ENCODE measurements at regions not wholly inside any gene's neighbourhood (a gene's known extent, or its start where the extent isn't known, plus 50 kb on each side); places are given as distances from the start of the nearest gene placed in this dataset.

- no peak for DNase-seq (ENCODE audit: low spot score)
These were observed 302.8 kb downstream of the MATN1 start for GRCh38 chr1:30420519-30421050.

DNA sequence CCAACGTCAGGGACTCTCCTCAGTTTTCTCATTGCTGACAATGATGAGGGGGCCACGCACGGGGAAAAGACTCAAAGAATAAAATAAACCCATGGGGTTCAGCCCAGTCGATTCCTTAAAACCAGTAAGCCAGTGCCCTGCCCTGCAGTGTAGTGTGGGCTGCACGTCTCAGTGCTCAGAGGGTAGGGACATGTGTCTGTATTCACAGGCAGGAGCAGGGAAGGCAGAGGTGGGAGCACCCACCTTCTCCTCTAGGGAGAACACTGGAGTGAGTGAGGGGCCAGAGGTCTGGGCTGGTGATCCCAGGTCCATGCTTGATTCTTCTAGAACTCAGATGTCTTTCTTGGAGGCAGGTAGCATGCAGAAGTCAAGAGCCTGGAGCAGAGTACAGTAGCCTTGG, 303.6 kb downstream of the MATN1 start:
- no peak for DNase-seq (ENCODE audit: low spot score)

DNA sequence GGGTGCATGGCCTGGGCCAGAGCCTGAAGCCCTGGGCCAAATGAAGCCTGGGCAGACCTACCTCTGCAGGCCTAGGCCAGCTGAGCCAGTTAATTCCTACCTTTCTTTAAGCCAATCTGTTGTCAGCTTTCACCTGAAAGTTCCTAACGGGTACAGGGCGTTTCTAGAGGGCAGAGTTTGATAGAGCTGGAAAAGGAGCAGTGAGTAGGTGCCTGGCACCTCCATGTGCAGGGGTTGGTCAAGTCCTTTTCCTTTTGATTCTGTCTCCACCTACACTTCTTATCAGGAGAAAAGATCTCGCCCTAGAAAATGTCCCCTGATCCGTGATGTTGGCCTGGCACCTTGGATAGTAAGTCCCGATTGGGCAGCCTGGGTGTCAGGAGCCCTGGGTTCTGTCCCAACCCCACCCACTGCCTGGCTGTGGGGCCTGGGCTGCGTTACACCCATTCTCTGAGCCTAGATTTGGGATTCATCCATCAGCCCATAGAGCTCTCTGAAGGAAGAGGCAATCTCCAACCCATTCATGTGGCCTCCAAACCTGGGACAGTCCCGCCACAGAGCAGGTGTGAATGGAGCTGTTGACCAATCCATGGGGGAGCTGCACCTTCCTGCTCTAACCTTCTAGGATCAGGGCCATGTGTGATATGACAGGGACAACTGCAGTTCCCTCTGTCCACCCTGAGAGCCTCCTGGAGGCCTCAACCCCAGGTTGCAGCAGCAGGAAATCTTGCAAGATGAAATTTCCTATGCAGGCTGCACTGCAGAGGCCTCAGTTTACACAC, 304.3 kb downstream of the MATN1 start:
- no peak for DNase-seq (ENCODE audit: low spot score)

DNA sequence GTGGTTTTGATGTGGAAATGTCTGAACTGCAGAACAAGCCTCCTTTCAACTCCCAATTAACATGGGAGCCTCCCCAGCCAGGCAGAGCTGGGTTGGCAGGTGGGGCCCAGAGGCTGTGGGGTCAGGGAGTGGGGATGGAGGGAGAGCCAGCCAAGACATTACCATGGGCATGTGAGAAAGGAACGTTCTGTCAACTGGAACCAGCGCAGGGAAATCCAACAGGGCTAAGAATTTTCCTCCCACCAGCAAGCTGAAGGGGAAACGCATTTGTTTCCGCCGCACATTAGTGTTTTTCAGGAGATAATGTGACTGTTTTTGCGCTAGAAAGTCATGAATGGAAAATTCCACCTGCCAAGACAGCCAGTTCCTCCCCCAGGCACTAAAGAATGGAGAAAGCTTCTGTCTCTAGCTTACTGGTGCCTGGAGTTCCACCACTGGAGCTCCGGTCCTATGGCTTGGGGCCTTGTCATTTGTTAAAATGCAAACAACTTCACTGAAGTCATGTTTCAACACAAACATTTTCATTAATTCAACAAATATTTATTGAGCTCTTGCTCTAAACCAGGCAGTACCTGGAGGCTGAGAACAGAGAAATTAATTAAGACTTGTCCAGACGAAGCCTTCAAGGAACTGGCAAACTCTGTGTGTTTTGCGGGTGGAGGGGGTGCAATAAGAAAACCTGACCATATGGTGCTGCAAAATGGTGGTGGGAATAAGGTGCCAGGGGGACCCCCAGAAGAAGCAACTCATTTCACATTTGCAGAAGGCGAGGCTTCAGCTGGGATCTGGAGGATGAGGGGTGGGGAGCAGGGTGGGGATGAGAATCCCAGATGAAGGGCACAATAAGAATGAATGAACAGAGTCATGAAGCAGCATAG, 305.1 kb downstream of the MATN1 start:
- DNase-seq (ENCODE audit: low spot score), result no peak

- no peak for DNase-seq (ENCODE audit: low spot score)
These were observed 305.7 kb downstream of the MATN1 start for GRCh38 chr1:30417701-30418046.

GRCh38 chr1:30417001-30417700, 306.2 kb downstream of the MATN1 start:
- DNase-seq (ENCODE audit: low spot score), result no peak

DNA sequence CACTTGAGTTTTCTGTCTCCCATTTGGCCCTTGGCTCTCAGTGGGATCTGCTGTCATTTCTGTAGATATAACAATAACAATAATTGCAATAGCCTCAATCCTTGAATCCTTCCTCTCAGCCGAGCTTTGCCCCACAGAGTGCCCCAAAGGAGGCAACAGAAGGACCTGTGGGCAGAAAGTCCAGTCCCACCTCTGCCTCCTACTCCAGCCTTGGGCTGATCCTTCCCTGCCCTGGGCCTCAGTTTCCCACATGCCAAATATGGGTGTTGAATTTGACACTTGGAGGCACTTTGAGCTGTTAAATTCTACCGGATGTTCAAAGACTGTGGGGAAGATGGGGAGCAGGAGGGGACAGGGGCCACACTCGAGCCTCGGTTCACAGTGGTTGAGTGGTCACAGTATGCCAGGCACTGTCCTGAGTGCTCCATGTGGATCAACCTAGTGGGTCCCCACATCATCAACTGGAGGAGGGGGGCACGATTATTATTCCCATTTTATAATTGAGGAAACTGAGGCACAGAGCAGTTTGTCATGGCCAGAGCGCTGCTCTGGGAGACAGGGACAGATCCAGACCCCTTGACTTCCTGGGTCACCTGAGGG, 307.1 kb downstream of the MATN1 start:
- DNase-seq (ENCODE audit: low spot score), result no peak

GRCh38 chr1:30415171-30415940, 308.0 kb downstream of the MATN1 start:
- DNase-seq (ENCODE audit: low spot score), result no peak

DNA sequence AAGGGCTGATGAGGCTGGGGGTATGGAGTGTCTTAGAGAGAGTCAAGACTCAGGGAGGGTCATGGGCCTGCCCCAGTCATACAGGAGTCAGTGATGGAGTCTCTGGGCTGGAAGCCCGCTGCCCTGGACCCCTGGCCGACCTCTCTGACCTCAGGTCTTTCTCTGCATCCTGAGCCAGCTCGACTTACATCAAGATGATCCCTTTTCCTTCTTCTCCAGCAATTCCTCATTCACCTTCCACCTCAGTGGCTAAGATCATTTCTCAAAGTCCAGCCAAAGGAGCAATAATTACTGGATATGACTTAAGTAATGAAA, 308.6 kb downstream of the MATN1 start:
- no peak for DNase-seq (ENCODE audit: low spot score)

DNA sequence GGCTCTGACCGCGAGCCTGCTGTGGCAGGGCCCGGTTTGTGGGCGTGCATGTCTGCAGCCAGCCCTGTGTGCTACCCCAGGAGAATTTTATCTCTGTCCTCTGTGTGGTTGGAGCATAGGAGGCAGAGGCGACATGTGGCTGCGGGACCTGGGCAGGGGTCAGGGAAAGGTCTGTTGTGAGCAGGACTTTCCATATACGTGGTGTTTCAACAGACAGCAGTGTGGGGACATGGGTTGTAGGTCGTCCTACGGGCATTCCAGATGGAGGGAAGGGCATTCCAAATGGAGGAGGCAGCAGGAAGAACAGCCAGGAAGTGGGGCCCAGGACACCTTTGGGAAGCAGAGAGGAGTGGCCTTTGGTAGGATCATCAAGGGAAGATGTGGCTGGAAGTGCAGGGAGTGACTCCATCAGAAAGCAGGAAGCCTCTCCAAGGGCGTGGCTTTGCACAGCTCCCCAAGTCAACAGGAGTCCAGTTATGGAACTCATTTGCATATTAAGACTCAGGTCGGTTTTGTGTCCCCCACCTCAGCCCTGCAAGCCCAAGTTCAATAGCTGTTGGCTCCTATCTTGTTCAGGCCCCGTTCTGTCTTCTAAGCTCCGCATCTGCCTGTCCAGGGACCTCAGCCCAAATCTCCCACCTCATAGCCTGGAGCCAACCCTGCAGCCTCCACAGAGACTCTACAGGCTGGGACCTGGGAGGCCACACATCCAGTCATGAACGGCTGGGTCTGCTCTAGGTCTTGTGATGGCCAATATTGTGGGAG, 309.1 kb downstream of the MATN1 start:
- DNase-seq (ENCODE audit: low spot score), result no peak

- no peak for DNase-seq (ENCODE audit: low spot score)
These were observed 309.8 kb downstream of the MATN1 start for GRCh38 chr1:30413606-30414005.

DNA sequence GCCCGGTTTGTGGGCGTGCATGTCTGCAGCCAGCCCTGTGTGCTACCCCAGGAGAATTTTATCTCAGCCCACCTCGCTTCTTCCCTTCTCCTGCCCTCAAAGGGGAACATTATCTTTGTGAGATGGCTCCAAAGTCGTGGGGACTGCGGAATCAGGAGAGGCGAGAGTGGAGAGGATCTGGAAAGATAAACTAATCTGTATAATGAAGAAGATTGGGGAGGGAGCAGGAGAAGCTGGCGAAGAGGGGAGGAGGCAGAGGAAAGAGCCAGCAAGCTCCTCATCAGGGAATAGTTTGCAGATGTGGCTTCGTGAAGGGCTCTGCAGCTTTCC, 310.3 kb downstream of the MATN1 start:
- DNase-seq (ENCODE audit: low spot score), result no peak

DNA sequence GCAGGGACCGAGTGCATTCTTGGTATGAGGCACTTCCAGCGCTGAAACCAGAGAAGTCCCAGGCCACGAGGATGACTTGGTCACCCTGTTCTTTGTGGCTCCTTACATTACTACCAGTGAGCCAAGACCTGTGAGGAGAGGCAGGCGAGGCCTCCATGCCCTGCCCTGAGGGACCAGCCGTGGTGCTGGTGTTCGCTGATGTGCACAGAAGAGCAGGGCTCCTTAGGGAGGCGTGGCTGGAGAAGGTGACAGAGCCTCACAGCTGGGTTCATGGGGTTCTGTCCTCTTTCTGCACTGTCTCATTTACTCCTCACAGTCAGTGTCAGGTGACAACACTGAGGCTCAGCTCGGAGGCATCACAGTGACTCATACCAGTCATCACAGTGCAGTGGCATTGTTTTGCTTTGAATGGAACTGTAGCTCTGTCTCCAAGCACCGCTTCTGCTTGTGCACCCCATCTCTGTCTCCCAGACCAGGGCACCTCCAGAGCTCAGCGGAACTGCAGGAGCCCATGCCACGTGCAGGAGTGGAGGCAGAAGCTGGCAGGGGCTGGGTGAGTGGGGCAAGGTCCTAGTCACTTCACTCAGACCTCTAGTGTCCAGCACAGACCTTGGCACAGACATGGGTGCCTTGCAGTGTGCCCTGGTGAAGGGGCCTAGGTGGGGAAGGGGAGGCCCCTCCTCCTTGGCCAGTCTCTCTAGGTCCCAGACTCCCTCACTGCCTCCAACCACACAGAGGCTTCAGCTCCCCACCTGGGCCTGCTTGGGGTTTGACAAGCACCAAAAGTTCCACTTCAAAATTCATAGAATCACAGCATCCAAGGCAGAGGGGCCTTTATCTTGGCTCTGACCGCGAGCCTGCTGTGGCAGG, 310.9 kb downstream of the MATN1 start:
- no peak for DNase-seq (ENCODE audit: low spot score)

DNA sequence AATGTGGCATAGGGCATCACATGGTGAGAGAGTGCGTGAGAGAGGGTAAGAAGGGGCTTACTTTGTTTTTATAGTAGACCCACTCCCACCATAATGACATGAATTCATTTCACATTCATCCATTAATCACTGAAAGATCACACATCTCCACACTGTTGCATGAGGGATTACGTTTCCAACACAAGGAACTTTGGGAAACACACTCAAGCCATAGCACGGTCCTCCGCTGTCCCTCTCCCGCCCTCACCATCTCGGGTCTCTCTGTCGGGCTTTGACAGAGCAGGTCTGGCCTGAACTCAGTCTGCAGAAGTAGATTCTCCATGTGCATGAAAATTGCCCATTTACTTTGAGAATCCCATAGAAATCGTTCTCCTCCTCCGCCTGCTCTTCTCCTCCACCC, 312.2 kb downstream of the MATN1 start:
- no peak for DNase-seq (ENCODE audit: low spot score)

DNA sequence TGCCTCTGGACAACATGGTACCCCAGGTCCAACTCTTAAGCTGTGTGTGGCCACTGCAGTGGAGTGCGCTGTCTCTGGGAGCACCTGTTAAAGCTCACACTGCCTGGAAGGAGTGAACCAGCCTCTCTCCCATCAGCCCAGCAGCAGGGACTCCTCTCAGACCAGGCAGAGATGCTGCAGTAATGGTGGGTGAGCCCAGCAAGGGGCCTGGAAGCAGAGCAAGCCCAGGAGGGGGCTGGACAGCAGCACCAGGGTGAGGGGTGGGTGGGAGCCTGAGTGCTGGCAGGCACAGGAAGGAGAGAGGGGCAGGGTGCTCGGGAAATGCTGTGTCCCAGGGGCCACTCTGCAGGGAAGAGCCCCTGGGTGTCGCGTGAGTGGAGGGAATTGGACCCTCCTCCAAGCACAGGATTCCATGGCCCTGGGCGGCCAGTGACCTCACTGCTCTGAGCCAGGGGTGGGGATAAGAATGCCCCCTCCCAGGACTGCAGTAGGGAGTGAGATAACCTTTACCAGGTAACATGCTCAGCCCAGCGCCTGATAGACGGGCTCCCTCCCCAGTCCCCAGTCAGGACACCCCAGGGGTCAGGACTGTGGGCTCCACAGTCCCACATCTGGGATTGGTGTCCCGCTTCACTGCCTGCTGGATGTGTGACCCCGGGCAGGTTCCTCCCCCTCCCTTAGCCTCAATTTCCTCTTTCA, 313.1 kb downstream of the MATN1 start:
- no peak for DNase-seq (ENCODE audit: low spot score)

DNA sequence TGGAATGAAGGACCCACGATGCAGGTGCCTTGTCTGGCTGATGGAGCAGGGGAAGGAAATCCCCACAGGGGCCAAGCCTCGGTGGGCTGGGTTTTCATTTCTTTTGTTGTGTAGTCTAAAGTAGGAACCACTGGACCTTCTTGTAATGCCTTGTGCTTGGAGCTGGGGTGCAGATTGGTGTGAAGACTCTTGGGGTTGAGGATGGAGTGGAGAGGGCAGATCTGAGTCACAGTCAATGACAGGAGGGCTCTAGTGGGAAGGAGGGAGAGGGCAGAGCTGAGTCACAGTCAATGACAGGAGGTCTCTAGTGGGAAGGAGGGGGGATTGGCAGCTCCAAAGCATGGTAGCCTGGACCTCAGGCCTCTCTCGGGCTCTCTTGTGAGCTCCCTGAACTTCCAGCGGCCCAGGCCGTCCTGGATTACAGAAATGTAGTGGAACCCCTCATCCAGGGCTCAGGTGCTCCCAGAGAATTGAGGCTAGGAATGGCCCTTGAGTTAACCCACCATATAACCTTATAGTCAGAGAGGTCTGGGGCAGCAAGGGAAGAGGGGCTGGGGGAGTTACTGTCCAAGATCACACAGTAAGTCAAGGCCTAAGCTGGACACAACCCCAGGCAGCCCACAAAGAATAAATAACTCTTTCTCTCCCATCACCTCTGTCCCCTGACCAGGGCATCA, 313.8 kb downstream of the MATN1 start:
- no peak for DNase-seq (ENCODE audit: low spot score)

DNA sequence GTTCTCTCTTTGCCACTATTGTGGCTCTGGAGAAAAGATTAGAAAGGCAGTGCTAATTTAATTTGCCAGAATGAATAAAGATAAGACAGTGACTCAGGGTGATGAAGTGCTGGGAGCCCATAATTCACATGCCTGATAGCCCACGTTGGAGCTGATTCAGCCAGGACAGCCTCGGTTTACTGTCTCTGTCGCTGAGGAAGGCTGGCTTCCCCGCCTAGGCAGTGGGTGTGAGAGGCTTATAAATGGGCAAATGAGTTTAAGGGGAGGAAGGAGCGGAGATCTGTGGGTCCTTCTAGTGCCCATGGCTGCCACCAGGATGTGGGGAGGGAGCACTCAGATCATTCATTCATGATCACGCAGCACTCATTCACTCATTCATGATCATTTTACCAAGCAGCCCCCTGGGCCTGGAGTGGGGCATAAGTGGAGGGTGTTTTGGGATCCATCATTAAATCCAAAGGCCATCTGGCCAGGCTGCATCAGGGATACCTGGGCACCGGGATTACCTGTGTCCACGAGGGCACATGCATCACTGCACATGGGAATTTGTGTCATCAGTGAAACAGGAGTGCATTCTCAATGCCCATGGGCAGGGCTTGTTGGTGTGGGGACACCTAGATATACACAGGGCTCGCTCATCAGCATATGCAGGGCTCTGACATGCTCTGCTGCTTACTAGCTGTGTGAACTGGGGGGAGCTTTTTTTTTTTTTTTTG, 315.4 kb downstream of the MATN1 start:
- no peak for DNase-seq (ENCODE audit: low spot score)
